ENCODE measurements at regions not wholly inside any gene's neighbourhood (a gene's known extent, or its start where the extent isn't known, plus 50 kb on each side); places are given as distances from the start of the nearest gene placed in this dataset.

DNA sequence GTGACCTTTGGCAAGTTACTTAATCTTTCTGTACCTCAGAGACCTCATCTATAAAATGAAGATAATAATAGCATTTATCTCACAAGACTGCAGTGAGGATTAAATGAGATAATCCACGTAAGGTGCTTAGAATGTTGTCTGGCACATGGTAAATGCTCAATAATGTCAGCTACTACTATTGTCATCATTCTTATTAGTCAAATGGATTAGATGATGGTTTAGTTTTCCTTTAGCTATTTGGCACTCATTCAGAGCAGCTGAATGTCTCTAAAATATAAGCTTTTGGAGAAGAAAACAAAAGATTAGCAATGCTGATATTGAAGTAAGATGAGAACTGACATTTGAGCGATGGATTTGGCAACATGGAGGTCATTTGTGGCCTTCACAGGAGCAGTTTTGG, 125.1 kb downstream of the AQP4 start:
- ATAC-seq (no peak), FAIRE-seq (no peak), DNase-seq (ENCODE audit: low spot score) (no peak)
- H3K4me2 ChIP-seq (ENCODE audit: low read depth, low read length), result no peak overlapping the region
- no peak overlapping the region for H3K27ac ChIP-seq (ENCODE audit: extremely low read length, insufficient read depth, low read length)
- POLR2A ChIA-PET, result no interaction called here
- no peak overlapping the region for H3K4me3 ChIP-seq (replicated peaks in 1 of 3; ENCODE audit: insufficient read depth in 1 of 3, low read depth in 2 of 3, low read length in 3 of 3)
- in situ Hi-C loops (cut with HindIII; ENCODE audit: extremely low pct_ligation_motif_present, low pct_unique_long_range_greater_than_20kb), result no loop called here
- CTCF ChIA-PET (ENCODE audit: low intra/inter-chr PET ratio, low total read pairs), result no interaction called here
- no peak overlapping the region for H2AFZ ChIP-seq (ENCODE audit: low read length)
- intact Hi-C loops (cut with micrococcal nuclease; ENCODE audit: unreplicated experiment), result no loop called here
- no peaks in the 10 kb centered on the region; the same call in 1 of the 2 replicates for H3K9me3 ChIP-seq (ENCODE audit: low read length)
- peaks cover 31% of the 10 kb centered on the region for H3K4me1 ChIP-seq (ENCODE audit: insufficient read depth, low read length)
- no peaks in the 10 kb centered on the region for H3K79me2 ChIP-seq (ENCODE audit: insufficient read depth, low read length)
- no peaks in the 10 kb centered on the region for H3K36me3 ChIP-seq (replicated peaks in 1 of 2; ENCODE audit: control insufficient read depth in 1 of 2, insufficient read depth in 2 of 2, low read length in 2 of 2)
- WGBS (ENCODE audit: low lambda C conversion rate), result 35% methylated on average over 2 of the region's 2 CpGs
- H3K27me3 ChIP-seq (ENCODE audit: control insufficient read depth in 1 of 2, insufficient read depth in 2 of 2, low read length in 2 of 2), result 0 out of 5 replicates have a peak, but pooled peaks cover 0 to 5% of the 10 kb centered on the region in 2 experiments
- BruUV-seq (replicated peaks), result no TSS peak
- no peak overlapping the region for H3K9ac ChIP-seq (ENCODE audit: insufficient read depth, low read depth, low read length)
- no peaks in the 10 kb centered on the region for H4K20me1 ChIP-seq (ENCODE audit: insufficient read depth, low read length)
- TF ChIP-seq, protein P1, sequence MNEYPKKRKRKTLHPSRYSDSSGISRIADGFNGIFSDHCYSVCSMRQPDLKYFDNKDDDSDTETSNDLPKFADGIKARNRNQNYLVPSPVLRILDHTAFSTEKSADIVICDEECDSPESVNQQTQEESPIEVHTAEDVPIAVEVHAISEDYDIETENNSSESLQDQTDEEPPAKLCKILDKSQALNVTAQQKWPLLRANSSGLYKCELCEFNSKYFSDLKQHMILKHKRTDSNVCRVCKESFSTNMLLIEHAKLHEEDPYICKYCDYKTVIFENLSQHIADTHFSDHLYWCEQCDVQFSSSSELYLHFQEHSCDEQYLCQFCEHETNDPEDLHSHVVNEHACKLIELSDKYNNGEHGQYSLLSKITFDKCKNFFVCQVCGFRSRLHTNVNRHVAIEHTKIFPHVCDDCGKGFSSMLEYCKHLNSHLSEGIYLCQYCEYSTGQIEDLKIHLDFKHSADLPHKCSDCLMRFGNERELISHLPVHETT (CRISPR knock-in tag; conservative IDR thresholded peaks at IDR 0.05), result no peak
- TF ChIP-seq RBM39 (IDR thresholded peaks at IDR 0.05; ENCODE audit: low read depth, low read length, poor library complexity, severe bottlenecking) (no peak), ZNF709 (CRISPR knock-in tag; IDR thresholded peaks at IDR 0.05) (no peak), EP300 (IDR thresholded peaks at IDR 0.05; ENCODE audit: low read depth in 2 of 2, low read length in 2 of 2) (no peak), EP300 (CRISPR knock-in tag; IDR thresholded peaks at IDR 0.05; ENCODE audit: borderline replicate concordance) (no peak), SRY (CRISPR knock-in tag; IDR thresholded peaks at IDR 0.05) (no peak), ZNF350 (CRISPR knock-in tag; IDR thresholded peaks at IDR 0.05; ENCODE audit: borderline replicate concordance, low read depth) (no peak), FOSL1 (CRISPR knock-in tag; IDR thresholded peaks at IDR 0.05; ENCODE audit: borderline replicate concordance) (no peak), STAG1 (CRISPR knock-in tag; IDR thresholded peaks at IDR 0.05) (no peak), TSC22D2 (CRISPR knock-in tag; IDR thresholded peaks at IDR 0.05; ENCODE audit: borderline replicate concordance) (no peak), ZNF782 (CRISPR knock-in tag; IDR thresholded peaks at IDR 0.05; ENCODE audit: borderline replicate concordance) (no peak), DNMT1 (CRISPR knock-in tag; IDR thresholded peaks at IDR 0.05) (no peak)
- TF ChIP-seq, protein P2, sequence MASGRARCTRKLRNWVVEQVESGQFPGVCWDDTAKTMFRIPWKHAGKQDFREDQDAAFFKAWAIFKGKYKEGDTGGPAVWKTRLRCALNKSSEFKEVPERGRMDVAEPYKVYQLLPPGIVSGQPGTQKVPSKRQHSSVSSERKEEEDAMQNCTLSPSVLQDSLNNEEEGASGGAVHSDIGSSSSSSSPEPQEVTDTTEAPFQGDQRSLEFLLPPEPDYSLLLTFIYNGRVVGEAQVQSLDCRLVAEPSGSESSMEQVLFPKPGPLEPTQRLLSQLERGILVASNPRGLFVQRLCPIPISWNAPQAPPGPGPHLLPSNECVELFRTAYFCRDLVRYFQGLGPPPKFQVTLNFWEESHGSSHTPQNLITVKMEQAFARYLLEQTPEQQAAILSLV (CRISPR knock-in tag; IDR thresholded peaks at IDR 0.05; ENCODE audit: borderline replicate concordance), result no peak
- TF ChIP-seq, protein P3, sequence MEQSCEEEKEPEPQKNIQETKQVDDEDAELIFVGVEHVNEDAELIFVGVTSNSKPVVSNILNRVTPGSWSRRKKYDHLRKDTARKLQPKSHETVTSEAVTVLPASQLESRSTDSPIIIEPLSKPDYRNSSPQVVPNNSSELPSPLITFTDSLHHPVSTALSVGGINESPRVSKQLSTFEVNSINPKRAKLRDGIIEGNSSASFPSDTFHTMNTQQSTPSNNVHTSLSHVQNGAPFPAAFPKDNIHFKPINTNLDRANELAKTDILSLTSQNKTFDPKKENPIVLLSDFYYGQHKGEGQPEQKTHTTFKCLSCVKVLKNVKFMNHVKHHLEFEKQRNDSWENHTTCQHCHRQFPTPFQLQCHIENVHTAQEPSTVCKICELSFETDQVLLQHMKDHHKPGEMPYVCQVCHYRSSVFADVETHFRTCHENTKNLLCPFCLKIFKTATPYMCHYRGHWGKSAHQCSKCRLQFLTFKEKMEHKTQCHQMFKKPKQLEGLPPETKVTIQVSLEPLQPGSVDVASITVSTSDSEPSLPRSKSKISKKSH (CRISPR knock-in tag; IDR thresholded peaks at IDR 0.05; ENCODE audit: borderline replicate concordance), result no peak
- TF ChIP-seq, protein P4, sequence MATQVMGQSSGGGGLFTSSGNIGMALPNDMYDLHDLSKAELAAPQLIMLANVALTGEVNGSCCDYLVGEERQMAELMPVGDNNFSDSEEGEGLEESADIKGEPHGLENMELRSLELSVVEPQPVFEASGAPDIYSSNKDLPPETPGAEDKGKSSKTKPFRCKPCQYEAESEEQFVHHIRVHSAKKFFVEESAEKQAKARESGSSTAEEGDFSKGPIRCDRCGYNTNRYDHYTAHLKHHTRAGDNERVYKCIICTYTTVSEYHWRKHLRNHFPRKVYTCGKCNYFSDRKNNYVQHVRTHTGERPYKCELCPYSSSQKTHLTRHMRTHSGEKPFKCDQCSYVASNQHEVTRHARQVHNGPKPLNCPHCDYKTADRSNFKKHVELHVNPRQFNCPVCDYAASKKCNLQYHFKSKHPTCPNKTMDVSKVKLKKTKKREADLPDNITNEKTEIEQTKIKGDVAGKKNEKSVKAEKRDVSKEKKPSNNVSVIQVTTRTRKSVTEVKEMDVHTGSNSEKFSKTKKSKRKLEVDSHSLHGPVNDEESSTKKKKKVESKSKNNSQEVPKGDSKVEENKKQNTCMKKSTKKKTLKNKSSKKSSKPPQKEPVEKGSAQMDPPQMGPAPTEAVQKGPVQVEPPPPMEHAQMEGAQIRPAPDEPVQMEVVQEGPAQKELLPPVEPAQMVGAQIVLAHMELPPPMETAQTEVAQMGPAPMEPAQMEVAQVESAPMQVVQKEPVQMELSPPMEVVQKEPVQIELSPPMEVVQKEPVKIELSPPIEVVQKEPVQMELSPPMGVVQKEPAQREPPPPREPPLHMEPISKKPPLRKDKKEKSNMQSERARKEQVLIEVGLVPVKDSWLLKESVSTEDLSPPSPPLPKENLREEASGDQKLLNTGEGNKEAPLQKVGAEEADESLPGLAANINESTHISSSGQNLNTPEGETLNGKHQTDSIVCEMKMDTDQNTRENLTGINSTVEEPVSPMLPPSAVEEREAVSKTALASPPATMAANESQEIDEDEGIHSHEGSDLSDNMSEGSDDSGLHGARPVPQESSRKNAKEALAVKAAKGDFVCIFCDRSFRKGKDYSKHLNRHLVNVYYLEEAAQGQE (IDR thresholded peaks at IDR 0.05; ENCODE audit: borderline replicate concordance in 1 of 2, low read depth in 1 of 2, low read length in 2 of 2), result no peak
- TF ChIP-seq, protein P5, sequence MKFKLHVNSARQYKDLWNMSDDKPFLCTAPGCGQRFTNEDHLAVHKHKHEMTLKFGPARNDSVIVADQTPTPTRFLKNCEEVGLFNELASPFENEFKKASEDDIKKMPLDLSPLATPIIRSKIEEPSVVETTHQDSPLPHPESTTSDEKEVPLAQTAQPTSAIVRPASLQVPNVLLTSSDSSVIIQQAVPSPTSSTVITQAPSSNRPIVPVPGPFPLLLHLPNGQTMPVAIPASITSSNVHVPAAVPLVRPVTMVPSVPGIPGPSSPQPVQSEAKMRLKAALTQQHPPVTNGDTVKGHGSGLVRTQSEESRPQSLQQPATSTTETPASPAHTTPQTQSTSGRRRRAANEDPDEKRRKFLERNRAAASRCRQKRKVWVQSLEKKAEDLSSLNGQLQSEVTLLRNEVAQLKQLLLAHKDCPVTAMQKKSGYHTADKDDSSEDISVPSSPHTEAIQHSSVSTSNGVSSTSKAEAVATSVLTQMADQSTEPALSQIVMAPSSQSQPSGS (CRISPR knock-in tag; IDR thresholded peaks at IDR 0.05), result no peak
